ENCODE measurements at regions not wholly inside any gene's neighbourhood (a gene's known extent, or its start where the extent isn't known, plus 50 kb on each side); places are given as distances from the start of the nearest gene placed in this dataset.

DNA sequence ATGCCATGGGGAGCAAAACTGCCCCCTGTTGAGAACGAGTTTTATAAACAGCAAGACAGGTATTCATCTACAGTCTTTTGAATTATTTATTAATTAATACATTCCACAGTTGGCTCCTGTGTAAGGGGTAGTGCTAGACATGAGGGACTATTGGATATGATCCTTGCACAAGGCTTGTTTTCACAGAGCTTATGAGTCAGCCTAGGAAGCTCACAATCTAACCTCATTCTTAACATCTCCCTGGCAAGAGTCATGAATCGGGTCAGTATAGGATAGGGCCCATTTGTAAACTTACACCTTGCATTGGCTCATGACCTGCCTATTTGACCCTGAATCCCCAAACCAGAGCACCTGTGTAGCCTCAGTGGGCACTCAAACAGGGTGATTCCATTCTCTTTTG lies 209.1 kb upstream of the HCCS start:
- no peak for DNase-seq

- no peak for DNase-seq
Measured at GRCh38 chrX:10903523-10903922, 207.6 kb upstream of the HCCS start.

GRCh38 chrX:10904220-10904619 lies 206.9 kb upstream of the HCCS start:
- no peak for DNase-seq

GRCh38 chrX:10906866-10907265 lies 204.3 kb upstream of the HCCS start:
- DNase-seq = no peak

DNA sequence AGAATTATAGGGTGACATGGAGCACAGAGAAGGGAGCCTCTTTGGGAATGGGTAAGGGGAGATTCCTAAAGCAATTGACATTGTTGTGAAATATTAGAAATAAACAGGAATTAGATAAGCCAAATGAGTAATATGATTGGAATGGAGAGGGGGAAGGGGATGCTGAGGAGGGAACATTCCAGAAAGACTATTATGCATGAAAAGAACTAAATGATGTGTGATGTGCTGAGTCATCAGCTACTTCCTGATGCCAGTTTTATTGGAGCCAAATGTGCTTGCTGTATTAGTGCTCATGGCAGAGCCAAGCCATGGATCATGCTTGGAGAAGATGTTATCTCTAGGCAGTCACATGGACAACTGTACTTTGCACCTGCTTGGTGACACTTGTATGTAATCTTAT lies 189.0 kb upstream of the HCCS start:
- DNase-seq = no peak

DNA sequence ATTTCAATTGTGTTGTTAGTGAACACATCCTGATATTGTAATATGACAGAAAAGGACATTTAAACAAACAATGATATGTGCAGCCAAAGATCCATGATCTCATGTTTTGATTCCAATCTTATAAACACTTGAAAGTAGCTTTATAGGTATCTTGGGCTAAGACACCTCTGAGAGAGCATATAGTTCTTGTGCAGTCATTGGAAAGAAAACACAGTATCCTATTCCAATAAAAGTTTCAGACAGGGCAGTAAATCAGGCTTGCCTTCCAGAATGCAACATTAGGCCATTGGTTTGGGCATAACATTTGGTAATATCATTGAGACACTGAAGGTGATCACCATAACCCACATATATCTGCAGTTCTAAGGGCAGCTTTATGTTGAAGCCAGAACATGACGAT lies 188.3 kb upstream of the HCCS start:
- DNase-seq = no peak

- no peak for DNase-seq
Measured at GRCh38 chrX:10923466-10923865, 187.7 kb upstream of the HCCS start.

DNA sequence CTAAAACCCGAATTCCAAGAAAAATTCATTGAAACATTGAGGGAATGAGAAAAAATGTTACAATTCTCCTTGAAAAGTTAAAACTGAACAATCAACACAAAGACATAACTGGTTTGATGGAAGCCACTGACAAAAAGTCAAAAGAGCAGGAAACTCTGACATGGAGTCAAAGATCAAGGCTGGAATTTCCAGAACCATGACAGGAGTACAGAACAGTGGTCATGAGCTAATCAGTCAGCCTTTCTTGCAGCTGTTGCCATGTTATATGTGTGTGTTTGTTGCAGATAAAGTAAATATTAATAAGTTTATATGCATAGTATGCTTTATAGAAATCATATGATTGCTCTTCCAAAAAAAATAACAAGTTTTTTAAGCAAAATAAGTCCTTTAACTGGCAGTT lies 184.7 kb upstream of the HCCS start:
- DNase-seq = no peak

DNA sequence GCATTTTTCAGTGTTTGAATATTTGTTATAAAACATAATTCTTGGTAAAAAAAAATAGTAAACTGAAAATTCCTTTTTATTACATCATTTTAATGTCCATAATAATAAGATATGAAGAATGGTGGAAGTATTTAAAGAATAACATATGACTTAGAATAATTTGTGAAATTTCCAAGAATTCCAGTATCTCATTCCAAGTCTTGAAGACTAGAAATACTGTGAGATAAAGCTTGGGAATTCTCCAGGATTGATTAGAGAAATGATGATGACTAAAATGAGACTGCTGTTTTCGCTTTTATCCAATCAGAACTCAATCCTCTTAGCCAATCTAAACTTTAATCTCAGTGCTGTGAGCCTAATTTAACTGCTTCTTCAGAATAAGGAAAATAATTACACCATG lies 184.2 kb upstream of the HCCS start:
- no peak for DNase-seq

- no peak for DNase-seq
Measured at GRCh38 chrX:10929747-10930146, 181.4 kb upstream of the HCCS start.

DNA sequence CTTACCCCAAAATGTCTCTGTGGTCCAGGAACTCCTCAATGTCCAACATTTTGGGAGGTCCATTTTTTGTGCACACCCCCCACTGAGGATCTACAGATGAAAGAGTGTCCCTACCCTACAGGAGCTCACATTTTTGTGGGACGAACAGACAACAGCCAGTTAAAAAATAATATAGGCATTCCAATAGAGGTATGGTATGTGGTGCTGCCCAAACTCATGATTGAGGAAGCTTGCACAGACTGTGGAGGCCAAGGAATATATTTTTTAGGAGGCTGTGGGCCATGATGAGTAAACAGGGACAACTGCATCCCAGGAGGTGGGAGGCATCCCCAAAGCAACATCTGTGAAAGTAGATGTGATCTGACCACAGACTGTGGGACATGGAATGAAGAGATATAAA lies 181.0 kb upstream of the HCCS start:
- DNase-seq = no peak

DNA sequence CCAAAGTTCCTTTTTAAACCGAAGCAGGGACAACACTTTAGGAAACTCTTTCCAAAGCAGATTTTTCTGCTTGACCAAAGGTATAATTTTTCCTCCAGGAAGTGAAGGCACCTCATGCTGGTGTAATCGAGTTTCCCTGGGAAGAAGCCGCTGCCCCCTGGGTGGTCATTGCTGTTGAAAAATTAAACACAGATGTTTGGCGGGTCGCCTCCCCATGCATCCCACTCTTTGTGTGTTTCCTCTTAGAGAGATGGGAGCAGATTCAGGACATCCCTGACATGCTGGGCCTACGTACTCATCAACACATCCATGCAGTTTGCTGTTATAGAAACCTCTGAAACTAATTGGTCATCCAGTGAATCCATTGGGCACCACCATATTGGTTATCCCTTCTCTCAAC lies 179.2 kb upstream of the HCCS start:
- no peak for DNase-seq

DNA sequence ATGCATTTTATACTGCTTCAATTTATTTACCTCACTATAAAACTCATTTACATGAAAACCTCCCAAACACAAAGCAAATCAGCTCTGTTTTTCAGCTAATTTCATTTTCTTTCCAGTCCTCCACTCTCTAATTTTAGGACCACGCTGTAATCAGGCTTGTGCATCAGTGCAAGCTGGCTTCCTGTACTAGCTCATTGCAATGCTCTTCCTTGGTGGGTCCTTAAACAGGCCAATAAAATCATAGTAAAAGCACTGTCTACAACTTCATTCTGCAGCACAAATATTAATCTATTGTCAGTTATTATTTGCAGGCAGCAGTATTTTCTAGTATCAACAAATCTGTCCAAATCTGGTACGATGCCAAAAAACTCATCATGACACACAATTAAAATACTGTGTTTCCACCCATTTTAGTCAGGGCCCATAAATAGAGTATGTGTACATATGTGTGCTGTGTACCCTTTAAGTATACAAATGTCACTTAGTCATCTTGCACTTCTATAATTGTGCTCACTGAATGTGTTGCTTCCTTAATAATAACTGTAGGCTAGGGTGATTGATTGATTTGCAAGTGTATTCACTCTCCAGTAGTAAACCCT lies 178.2 kb upstream of the HCCS start:
- DNase-seq = no peak

- DNase-seq = no peak
Measured at GRCh38 chrX:10935501-10935900, 175.6 kb upstream of the HCCS start.

DNA sequence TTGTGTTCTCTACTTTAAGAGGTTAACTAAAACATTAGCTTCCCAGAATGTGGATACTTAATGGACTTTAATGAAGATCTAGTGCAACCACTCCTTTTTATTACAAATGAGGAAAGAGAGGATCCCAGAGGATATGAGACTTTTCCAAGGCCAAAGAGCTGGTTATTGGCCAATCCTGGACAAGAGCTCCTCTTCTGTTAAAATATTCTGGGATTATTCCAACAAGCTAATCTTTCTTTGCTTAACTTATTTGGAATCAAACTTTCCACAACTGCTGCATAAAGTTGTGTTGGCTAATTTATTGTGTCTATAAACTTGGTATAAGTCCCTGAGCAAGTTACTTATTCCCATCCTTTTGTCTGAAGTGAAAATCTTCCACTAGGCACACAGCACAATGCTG lies 174.2 kb upstream of the HCCS start:
- DNase-seq = no peak

GRCh38 chrX:10938365-10938923 lies 172.7 kb upstream of the HCCS start:
- no peak for DNase-seq

DNA sequence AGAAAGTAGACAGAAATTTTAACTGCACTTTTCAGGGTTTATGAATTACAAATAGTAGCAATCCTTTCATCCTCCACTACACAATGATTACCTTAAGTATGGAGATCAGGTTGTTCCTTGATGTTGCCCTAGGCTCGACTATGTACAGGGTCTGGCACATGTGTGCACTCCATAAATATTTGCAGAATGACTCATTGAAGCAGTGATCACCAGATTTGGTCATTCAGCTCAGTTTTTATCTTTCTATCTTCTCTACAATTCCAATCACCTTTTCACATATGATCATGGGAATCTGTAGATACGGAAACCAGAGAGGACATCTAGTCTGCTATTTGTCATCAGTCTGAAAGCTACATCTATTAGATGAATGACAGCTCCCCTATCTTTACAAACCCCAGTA lies 171.7 kb upstream of the HCCS start:
- no peak for DNase-seq

DNA sequence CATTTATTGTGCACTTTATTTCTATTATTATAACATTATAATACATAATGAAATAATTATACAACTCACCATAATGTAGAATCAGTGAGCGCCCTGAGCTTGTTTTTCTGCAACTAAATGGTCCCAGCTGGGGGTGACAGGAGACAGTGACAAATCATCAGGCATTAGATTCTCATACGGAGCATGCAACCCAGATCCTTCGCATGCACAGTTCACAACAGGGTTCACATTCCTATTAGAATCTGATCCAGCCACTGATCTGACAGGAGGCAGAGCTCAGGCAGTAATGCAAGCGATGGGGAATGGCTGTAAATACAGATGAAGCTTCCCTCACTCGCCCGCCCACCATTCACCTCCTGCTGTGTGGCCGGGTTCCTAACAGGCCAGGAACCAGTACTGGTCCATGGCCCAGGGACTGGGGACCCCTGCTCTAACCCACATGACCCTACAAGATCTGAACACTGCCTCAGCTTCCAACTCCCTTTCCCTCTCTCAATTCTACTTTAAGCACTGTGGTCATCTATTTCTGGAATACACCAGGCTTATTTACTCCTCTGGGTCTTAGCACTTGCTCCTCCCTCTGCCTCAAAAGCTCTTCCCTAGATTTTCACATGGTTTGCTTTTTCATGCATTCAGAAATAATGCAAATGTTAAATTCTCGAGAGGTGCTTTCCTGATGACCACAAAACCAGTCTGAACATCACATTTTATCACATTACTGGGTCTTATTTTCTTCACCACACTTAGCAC lies 166.8 kb upstream of the HCCS start:
- DNase-seq = no peak

- DNase-seq = no peak
Measured at GRCh38 chrX:10945498-10945897, 165.6 kb upstream of the HCCS start.

DNA sequence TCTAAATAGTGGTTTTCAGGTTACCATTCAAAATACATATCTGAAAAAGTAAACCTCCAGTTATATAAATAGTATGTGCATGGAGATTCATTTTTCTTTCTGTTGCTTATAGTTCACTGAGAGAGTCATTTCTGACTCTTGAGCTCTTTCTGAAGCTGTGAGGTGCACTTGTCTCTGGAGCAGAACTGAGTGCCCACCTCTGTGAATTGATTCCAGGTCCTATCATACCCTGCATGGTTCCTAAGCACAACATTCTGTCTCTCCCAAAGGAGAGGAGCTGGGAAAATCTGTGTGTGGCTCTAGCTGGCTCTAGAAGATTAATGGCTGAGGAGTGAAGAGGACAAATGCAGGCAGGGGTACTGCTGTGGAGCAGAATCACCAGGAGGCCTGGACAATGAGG lies 161.6 kb upstream of the HCCS start:
- DNase-seq = no peak

DNA sequence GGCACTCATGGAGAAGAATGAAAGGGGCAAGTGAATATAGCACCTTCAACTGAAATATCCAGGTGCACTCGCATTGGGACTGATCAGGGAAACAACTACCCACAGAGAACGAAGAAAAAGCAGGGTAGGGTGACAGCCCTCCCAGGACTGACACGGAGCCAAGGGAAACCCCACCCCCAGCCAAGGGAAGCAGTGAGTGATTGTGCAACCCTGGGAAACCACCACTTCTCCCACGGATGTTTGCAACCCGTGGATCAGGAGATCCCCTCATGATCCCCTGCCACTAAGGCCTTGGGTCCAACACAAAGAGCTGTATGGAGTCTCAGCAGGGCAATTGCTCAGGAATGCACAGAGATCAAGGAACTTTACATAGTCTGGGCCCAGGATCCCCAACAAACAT lies 158.5 kb upstream of the HCCS start:
- DNase-seq = peak; percentile 10

GRCh38 chrX:10965174-10965798 lies 145.8 kb upstream of the HCCS start:
- DNase-seq = no peak

DNA sequence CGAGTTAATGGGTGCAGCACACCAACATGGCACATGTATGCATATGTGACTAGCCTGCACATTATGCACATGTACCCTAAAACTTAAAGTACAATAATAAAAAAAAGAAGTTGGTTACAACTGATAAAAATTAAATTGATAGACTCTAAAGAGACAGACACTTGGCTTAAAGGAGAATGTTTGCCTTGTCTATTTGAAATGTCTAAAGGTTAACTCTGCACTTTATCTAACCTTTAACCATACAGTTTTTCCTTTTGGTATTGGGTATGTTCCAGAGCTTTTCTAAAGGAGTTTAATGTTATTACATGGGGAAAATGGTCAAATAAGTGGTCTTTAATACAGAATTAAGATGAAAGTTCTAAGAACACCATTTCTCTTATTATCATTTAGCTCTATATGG lies 145.1 kb upstream of the HCCS start:
- no peak for DNase-seq

DNA sequence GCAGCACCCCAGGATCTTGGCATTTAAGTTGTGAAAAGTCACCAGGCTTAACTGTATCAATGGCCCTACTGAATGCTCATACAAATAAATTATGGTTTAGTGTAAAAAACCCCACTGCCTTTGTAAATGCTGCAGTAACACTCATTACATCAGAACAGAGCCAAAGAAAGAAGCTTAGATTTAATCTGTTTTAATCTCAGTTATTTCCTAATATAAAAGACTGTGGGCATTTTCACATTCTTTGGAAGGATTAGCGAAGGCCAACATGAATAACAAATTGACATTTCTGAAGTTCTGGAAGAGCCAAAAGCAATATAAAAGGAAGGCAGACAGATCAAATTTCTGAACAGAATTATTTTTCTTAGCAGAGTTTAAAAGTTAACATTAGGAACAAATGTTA lies 140.0 kb upstream of the HCCS start:
- DNase-seq = no peak
